HepG2 (cell line): ENCODE measurements at regions not wholly inside any gene's neighbourhood (a gene's known extent, or its start where the extent isn't known, plus 50 kb on each side); places are given as distances from the start of the nearest gene placed in this dataset.

Source experiments
- PHF8 ChIP-seq: sonication (generic); formaldehyde crosslinking; IDR thresholded peaks from 2 replicates; pipeline ENCODE4 v1.5.0; 2020; ENCODE audit warnings: missing genetic modification reagents
- POLR2A ChIP-seq, 2 experiments: IDR thresholded peaks; 2 replicates each; pipeline ENCODE4 v1.6.1; 2011; ENCODE audit warnings: low read depth in 2 of 2, low read length in 2 of 2, mild to moderate bottlenecking in 1 of 2, moderate library complexity in 1 of 2; ENCODE audit not compliant: insufficient read depth in 1 of 2
- ZNF589 ChIP-seq: sonication (generic); formaldehyde crosslinking; conservative IDR thresholded peaks from 2 replicates; pipeline ENCODE4 v1.8.0; 2022; ENCODE audit warnings: mild to moderate bottlenecking, moderate library complexity, missing genetic modification reagents
- TF ChIP-seq, protein P1 (sequence below): sonication (generic); formaldehyde crosslinking; IDR thresholded peaks from 2 replicates; pipeline ENCODE4 v1.5.0; 2020; ENCODE audit warnings: mild to moderate bottlenecking, missing genetic modification reagents, moderate library complexity

DNA sequence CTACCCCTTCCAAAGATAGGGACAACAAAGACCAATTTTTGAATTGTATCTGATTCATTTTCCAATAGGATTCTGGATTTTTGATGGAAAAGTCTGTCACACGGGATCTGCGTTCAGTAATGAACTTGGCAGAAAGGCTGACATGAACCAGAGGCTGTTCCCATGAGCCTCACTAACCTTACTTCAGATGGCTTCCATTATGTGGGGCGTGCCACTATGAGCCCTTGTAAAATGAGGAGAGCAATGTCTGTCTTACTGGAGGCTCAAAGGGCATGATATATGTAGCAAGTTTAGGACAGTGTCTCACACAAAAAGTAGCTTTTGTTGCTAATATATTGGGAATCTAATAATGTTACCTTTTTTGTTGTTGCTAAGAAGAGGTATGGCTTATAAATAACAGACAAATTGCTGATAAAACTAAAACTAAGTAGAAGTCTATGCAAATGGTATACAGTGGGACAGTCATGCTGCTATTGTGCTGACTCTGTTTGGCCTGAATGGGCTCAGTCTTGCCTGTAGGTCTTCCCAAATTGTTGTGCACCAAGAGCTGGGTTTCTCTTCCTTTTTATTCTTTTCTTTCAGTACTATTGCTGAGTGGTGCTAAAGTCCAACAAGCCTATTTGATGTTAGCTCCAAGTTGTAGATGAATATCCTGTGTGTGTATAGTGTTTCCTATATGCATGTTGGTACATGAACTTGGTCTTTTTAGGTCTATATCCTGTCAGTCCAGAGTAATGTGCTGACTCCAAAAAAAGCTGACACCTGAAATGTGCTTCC lies 132.1 kb downstream of the SPRY1 start:
- TF ChIP-seq, protein P1, sequence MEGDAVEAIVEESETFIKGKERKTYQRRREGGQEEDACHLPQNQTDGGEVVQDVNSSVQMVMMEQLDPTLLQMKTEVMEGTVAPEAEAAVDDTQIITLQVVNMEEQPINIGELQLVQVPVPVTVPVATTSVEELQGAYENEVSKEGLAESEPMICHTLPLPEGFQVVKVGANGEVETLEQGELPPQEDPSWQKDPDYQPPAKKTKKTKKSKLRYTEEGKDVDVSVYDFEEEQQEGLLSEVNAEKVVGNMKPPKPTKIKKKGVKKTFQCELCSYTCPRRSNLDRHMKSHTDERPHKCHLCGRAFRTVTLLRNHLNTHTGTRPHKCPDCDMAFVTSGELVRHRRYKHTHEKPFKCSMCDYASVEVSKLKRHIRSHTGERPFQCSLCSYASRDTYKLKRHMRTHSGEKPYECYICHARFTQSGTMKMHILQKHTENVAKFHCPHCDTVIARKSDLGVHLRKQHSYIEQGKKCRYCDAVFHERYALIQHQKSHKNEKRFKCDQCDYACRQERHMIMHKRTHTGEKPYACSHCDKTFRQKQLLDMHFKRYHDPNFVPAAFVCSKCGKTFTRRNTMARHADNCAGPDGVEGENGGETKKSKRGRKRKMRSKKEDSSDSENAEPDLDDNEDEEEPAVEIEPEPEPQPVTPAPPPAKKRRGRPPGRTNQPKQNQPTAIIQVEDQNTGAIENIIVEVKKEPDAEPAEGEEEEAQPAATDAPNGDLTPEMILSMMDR (CRISPR knock-in tag) = no peak
- TF ChIP-seq ZNF589 (no peak), PHF8 (CRISPR knock-in tag) (no peak), POLR2A (IDR thresholded peaks at IDR 0.05; ENCODE audit: insufficient read depth in 1 of 2, low read depth in 2 of 2, low read length in 2 of 2) (no peak)
